NCI-H1105 treated with DMSO at 0.1 percent for 48 hours (cell line): ENCODE measurements at regions not wholly inside any gene's neighbourhood (a gene's known extent, or its start where the extent isn't known, plus 50 kb on each side); places are given as distances from the start of the nearest gene placed in this dataset.

ENCODE experiments used
- DNase-seq: peaks from one replicate; lab custom pipeline; 2025; lab: John Stamatoyannopoulos, UW

GRCh38 chr9:118940473-118940872 lies 428.8 kb downstream of the BRINP1 start:
- no peak for DNase-seq

- DNase-seq = no peak
These were observed 422.6 kb downstream of the BRINP1 start for GRCh38 chr9:118946669-118947068.

- DNase-seq = no peak
These were observed 414.4 kb downstream of the BRINP1 start for GRCh38 chr9:118954857-118955256.

GRCh38 chr9:118957585-118957984 lies 411.6 kb downstream of the BRINP1 start:
- no peak for DNase-seq

GRCh38 chr9:118959366-118959765 lies 409.9 kb downstream of the BRINP1 start:
- no peak for DNase-seq

- DNase-seq = no peak
These were observed 407.4 kb downstream of the BRINP1 start for GRCh38 chr9:118961857-118962256.

GRCh38 chr9:118962426-118962825 lies 406.8 kb downstream of the BRINP1 start:
- no peak for DNase-seq

- DNase-seq = no peak
These were observed 405.6 kb downstream of the BRINP1 start for GRCh38 chr9:118963674-118964073.

GRCh38 chr9:118967901-118968300 lies 401.3 kb downstream of the BRINP1 start:
- no peak for DNase-seq

GRCh38 chr9:118975736-118976135 lies 393.5 kb downstream of the BRINP1 start:
- no peak for DNase-seq

GRCh38 chr9:118976160-118976559 lies 393.1 kb downstream of the BRINP1 start:
- DNase-seq = no peak

GRCh38 chr9:118984607-118985006 lies 384.6 kb downstream of the BRINP1 start:
- peak; percentile 86 for DNase-seq

GRCh38 chr9:118985851-118986250 lies 383.4 kb downstream of the BRINP1 start:
- DNase-seq = no peak

GRCh38 chr9:118987167-118987566 lies 382.1 kb downstream of the BRINP1 start:
- no peak for DNase-seq

GRCh38 chr9:118990949-118991348 lies 378.3 kb downstream of the BRINP1 start:
- DNase-seq = no peak

- no peak for DNase-seq
These were observed 377.6 kb downstream of the BRINP1 start for GRCh38 chr9:118991366-118992285.

GRCh38 chr9:118992813-118993794 lies 376.1 kb downstream of the BRINP1 start:
- no peak for DNase-seq

GRCh38 chr9:118993965-118994364 lies 375.3 kb downstream of the BRINP1 start:
- DNase-seq = no peak

GRCh38 chr9:119002491-119002890 lies 366.7 kb downstream of the BRINP1 start:
- DNase-seq = no peak

- no peak for DNase-seq
These were observed 366.0 kb downstream of the BRINP1 start for GRCh38 chr9:119003201-119003611.

- no peak for DNase-seq
These were observed 365.2 kb downstream of the BRINP1 start for GRCh38 chr9:119003882-119004617.

- DNase-seq = no peak
These were observed 364.6 kb downstream of the BRINP1 start for GRCh38 chr9:119004618-119004990.
